ENCODE measurements at regions not wholly inside any gene's neighbourhood (a gene's known extent, or its start where the extent isn't known, plus 50 kb on each side); places are given as distances from the start of the nearest gene placed in this dataset.

GRCh38 chr10:88200312-88201032 is 337.0 kb downstream of the PTEN start:
- no peak for DNase-seq (ENCODE audit: low read depth)

- DNase-seq (ENCODE audit: low read depth), result no peak
These were observed 342.5 kb downstream of the PTEN start for GRCh38 chr10:88205842-88206446.

GRCh38 chr10:88207121-88207546 is 343.7 kb downstream of the PTEN start:
- DNase-seq (ENCODE audit: low read depth), result no peak

- DNase-seq (ENCODE audit: low read depth), result no peak
These were observed 345.8 kb downstream of the PTEN start for GRCh38 chr10:88209231-88209630.

- no peak for DNase-seq (ENCODE audit: low read depth)
These were observed 346.6 kb downstream of the PTEN start for GRCh38 chr10:88209837-88210561.

GRCh38 chr10:88211230-88211629 is 347.8 kb downstream of the PTEN start:
- no peak for DNase-seq (ENCODE audit: low read depth)

GRCh38 chr10:88212069-88212468 is 348.6 kb downstream of the PTEN start:
- no peak for DNase-seq (ENCODE audit: low read depth)

GRCh38 chr10:88213065-88213605 is 349.7 kb downstream of the PTEN start:
- DNase-seq (ENCODE audit: low read depth), result no peak

GRCh38 chr10:88216976-88217375 is 353.6 kb downstream of the PTEN start:
- DNase-seq (ENCODE audit: low read depth), result no peak

GRCh38 chr10:88218362-88218761 is 354.9 kb downstream of the PTEN start:
- DNase-seq (ENCODE audit: low read depth), result no peak

- DNase-seq (ENCODE audit: low read depth), result no peak
These were observed 356.3 kb downstream of the PTEN start for GRCh38 chr10:88219753-88220152.

- no peak for DNase-seq (ENCODE audit: low read depth)
These were observed 357.9 kb downstream of the PTEN start for GRCh38 chr10:88221010-88221973.

GRCh38 chr10:88222881-88223280 is 359.5 kb downstream of the PTEN start:
- DNase-seq (ENCODE audit: low read depth), result no peak
